Bronchial epithelial cell (primary cell): ENCODE measurements at regions not wholly inside any gene's neighbourhood (a gene's known extent, or its start where the extent isn't known, plus 50 kb on each side); places are given as distances from the start of the nearest gene placed in this dataset.

Source experiments
- DNase-seq: peaks from one replicate; pipeline ENCODE4 v3.0.0-alpha.2; 2010; ENCODE audit warnings: low read depth
- FAIRE-seq: peaks from 2 replicates; lab custom pipeline; 2011; peaks lifted over from hg19 to GRCh38; lab: Jason Lieb, UNC
- H3K27me3 ChIP-seq: 2 replicates; pipeline ENCODE4 v1.5.1; 2011; ENCODE audit warnings: low read length; ENCODE audit not compliant: control insufficient read depth, insufficient read depth
- H3K36me3 ChIP-seq: 2 replicates; pipeline ENCODE4 v1.5.1; 2011; ENCODE audit warnings: low read length; ENCODE audit not compliant: control insufficient read depth, insufficient read depth
- H3K4me3 ChIP-seq: 2 replicates; pipeline ENCODE4 v1.5.1; 2011; ENCODE audit warnings: mild to moderate bottlenecking, low read depth, low read length, control low read depth
- CTCF ChIP-seq: IDR thresholded peaks from 2 replicates; pipeline ENCODE4 v1.5.1; 2011; ENCODE audit warnings: mild to moderate bottlenecking, moderate library complexity, low read length, control low read depth, inconsistent platforms; ENCODE audit not compliant: insufficient read depth, severe bottlenecking

- no peak for TF ChIP-seq CTCF
- no peak overlapping the region for H3K4me3 ChIP-seq
- FAIRE-seq: no peak
- H3K36me3 ChIP-seq: no peaks in the 10 kb centered on the region
- DNase-seq: no peak
- H3K27me3 ChIP-seq: no peaks in the 10 kb centered on the region
Measured at GRCh38 chr21:38670861-38671260, 134.9 kb upstream of the ETS2 start.

- FAIRE-seq: no peak
- no peak overlapping the region for H3K4me3 ChIP-seq
- no peak for TF ChIP-seq CTCF
- DNase-seq: no peak
- H3K36me3 ChIP-seq: no peaks in the 10 kb centered on the region
- H3K27me3 ChIP-seq: no peaks in the 10 kb centered on the region
Measured at GRCh38 chr21:38671773-38672172, 134.0 kb upstream of the ETS2 start.

- no peak overlapping the region for H3K4me3 ChIP-seq
Measured at GRCh38 chr21:38675182-38675824, 130.4 kb upstream of the ETS2 start.

DNA sequence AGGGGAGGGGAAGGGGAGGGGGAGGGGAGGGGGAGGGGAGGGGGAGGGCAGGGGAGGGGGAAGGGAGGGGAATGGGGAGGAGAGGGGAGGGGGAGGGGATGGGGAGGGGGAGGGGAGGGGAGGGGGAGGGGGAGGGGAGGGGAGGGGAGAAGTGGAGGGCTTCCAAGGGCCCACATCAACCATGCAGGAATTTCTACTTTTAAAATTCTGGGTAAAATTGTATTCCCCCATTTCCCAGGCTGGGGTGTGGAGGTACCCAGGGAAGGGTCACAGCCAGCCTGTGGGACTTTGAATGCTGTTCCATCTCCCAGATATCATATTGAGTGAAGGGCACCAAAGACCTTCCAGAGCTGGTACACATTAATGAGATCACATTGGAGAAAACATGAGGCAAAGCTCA, 126.9 kb upstream of the ETS2 start:
- DNase-seq: no peak
- no peak for TF ChIP-seq CTCF
- Histone ChIP-seq H3K27me3 (peaks cover 2% of the 10 kb centered on the region), H3K36me3 (no peaks in the 10 kb centered on the region), H3K4me3 (no peak overlapping the region)
- FAIRE-seq: no peak

More at GRCh38 chr21:38675182-38675824, 130.4 kb upstream of the ETS2 start:
- no peak for TF ChIP-seq CTCF
- FAIRE-seq (no peak), DNase-seq (no peak)
- H3K27me3 ChIP-seq: peaks cover under 1% of the 10 kb centered on the region
- no peaks in the 10 kb centered on the region for H3K36me3 ChIP-seq

DNA sequence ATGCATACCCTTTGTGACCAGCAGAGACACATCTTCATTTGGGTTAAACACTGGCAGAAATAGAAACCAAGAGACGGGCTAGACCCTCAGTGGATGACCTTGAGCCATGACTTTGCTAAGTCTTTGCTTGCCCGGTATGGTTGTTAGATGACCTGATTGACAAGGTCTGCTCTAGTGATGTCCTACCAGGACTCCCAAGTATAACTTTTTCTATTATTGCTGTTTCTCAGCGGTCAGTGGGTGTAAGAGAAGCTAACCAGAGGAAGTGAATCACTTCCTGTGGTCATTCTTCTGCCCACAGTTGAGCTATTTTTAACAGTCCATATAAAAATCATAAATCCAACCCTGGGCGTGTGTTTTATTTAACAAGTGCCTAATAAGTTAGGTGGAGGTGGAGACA, 126.2 kb upstream of the ETS2 start:
- peak; percentile 8 for DNase-seq
- no peak for TF ChIP-seq CTCF
- FAIRE-seq: no peak

DNA sequence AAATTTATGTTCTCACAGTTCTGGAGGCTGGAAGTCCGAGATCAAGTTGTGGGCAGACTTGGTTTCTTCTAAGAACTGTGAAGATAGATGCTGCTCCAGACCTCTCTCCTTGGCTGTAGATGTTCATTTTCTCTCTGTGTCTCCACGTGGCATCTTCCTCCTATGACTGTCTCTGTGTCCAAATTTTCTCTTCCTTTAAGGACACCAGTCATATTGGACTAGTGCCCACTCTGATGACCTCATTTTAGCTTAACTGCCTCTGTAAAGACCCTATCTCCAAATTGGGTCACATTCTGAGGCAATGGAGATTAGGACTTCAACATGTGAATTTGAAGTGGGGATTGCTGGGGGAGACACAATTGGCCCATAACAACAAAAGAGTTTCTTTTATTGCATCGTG, 125.3 kb upstream of the ETS2 start:
- H3K36me3 ChIP-seq: no peaks in the 10 kb centered on the region
- DNase-seq (no peak), FAIRE-seq (no peak)
- no peak overlapping the region for H3K4me3 ChIP-seq
- peaks cover 2% of the 10 kb centered on the region for H3K27me3 ChIP-seq
- TF ChIP-seq CTCF: no peak

More for the DNA sequence above, 126.2 kb upstream of the ETS2 start:
- no peak overlapping the region for H3K4me3 ChIP-seq
- H3K27me3 ChIP-seq: peaks cover 2% of the 10 kb centered on the region
- H3K36me3 ChIP-seq: no peaks in the 10 kb centered on the region
